ENCODE measurements at regions not wholly inside any gene's neighbourhood (a gene's known extent, or its start where the extent isn't known, plus 50 kb on each side); places are given as distances from the start of the nearest gene placed in this dataset.
"Not testable (repeated sequence)": the region's sequence is repeated elsewhere in the genome, so short reads cannot be mapped to it uniquely, and the experiment has no call there.

DNA sequence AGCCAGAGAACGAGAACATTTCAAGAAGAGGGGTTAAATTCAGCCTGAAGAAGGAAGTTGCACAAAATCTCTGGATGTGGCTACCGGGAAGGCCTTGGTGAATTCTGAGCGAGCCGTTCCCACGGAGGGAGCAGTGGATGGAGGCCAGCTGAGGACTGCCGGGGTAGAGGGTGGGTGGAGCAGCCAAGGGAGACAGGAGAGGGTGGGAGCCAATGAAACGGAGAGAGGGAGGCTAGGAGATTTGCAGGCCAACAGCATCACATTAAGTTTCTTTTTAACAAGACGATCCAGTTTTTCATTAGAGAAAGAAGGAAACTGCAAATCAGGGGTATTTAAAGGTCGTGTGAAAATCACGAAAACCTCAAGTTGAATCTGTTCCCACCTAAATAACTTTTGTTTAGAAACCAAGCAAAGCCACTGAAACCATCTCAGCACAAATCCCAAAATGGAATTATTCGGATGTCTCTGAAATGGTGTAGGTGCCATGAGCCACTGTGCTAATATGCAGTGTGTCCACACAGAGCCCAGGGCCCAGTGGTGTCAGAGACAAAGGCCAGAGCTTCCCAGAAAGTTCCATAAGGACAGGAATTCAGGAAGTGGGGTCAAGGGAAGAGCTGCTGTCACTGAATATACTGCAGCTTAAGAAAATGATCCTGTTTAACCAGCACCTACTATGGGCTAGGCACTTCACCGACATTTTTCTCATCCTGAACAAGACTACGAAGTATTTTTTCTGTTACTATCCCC is 59.7 kb upstream of the SLC35C1 start:
- TF ChIP-seq, protein P1, sequence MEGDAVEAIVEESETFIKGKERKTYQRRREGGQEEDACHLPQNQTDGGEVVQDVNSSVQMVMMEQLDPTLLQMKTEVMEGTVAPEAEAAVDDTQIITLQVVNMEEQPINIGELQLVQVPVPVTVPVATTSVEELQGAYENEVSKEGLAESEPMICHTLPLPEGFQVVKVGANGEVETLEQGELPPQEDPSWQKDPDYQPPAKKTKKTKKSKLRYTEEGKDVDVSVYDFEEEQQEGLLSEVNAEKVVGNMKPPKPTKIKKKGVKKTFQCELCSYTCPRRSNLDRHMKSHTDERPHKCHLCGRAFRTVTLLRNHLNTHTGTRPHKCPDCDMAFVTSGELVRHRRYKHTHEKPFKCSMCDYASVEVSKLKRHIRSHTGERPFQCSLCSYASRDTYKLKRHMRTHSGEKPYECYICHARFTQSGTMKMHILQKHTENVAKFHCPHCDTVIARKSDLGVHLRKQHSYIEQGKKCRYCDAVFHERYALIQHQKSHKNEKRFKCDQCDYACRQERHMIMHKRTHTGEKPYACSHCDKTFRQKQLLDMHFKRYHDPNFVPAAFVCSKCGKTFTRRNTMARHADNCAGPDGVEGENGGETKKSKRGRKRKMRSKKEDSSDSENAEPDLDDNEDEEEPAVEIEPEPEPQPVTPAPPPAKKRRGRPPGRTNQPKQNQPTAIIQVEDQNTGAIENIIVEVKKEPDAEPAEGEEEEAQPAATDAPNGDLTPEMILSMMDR (IDR thresholded peaks at IDR 0.05) = no peak
- Histone ChIP-seq H3K27ac (no peak overlapping the region), H3K4me3 (ENCODE audit: low read depth in 1 of 2, low read length in 1 of 2) (no peak overlapping the region), H3K36me3 (no peaks in the 10 kb centered on the region), H3K27me3 (peaks cover 44% of the 10 kb centered on the region), H3K4me1 (ENCODE audit: control insufficient read depth in 1 of 2, insufficient read depth in 1 of 2, low read depth in 1 of 2, low read length in 1 of 2) (no peaks in the 10 kb centered on the region), H3K9me3 (no peaks in the 10 kb centered on the region)

DNA sequence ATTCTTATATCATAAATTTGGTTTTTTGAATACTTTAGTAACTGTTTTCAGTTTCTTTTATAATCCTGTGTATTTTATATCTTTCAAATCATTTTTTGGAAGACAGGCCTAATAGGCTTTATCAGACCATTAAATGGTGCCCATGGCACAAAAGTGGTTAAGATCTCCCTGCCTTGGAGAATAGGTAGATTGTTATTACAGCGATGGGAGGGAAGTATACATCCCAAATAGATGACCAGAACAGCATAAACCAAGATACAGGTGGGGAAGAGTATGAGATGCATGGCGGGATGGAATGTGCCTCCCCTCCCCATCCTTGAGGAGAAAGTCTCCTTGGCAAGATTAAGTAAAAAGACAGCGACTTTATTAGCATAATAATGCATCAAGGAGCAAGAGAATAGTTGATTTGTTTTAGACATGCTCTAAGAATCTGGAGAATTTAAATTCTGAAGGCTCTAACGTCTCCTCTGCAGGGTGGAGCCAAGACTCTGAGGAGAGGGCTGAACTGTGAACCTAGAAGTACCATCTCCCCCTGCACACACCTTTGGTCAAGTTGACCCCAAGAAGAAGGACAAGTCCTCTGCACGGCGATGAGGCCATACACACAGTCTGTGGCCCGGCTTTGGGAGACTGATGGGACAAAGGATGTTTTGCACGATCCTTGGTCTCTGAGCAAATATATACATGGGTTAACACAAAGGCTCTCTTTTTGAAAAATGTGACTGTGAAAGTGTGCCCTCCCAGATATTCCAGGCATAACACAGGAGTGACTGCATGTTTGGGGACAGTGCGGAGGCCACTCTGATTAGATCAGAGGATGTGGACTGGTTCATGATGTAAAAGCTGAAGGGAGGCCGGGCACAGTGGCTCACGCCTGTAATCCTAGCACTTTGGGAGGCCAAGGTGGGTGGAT is 61.1 kb upstream of the SLC35C1 start:
- peaks cover 30% of the 10 kb centered on the region for H3K27me3 ChIP-seq
- TF ChIP-seq, protein P1 (IDR thresholded peaks at IDR 0.05) = no peak
- no peak overlapping the region for H3K4me3 ChIP-seq (ENCODE audit: low read depth in 1 of 2, low read length in 1 of 2)
- no peaks in the 10 kb centered on the region for H3K9me3 ChIP-seq
- H3K4me1 ChIP-seq (ENCODE audit: control insufficient read depth in 1 of 2, insufficient read depth in 1 of 2, low read depth in 1 of 2, low read length in 1 of 2) = no peaks in the 10 kb centered on the region
- H3K27ac ChIP-seq = no peak overlapping the region
- no peaks in the 10 kb centered on the region for H3K36me3 ChIP-seq

DNA sequence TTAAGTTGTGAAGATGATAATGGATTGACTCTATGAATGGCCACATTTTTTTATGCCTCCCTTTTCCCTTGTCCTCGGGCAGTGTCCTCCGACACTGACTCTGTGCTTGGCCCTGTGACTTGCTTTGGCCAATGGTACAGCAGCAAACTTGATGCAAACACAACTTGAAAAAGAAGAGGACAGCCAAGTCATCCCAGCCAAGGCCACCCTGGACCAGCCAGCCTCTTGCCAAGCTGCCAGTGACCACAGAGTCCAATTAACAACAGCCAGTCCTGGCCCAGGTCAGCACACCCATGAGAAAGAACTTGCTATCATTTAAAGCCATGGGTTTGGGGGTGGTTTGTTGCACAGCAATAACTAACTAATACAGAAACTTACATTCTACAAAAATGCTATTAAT is 63.4 kb upstream of the SLC35C1 start:
- H3K4me1 ChIP-seq (ENCODE audit: control insufficient read depth in 1 of 2, insufficient read depth in 1 of 2, low read depth in 1 of 2, low read length in 1 of 2) = peaks cover 0 to 3% of the 10 kb centered on the region in 2 experiments
- no peak overlapping the region for H3K4me3 ChIP-seq (ENCODE audit: low read depth in 1 of 2, low read length in 1 of 2)
- TF ChIP-seq, protein P1 (IDR thresholded peaks at IDR 0.05) = no peak
- H3K27ac ChIP-seq = no peak overlapping the region
- H3K9me3 ChIP-seq = no peaks in the 10 kb centered on the region
- H3K36me3 ChIP-seq = no peaks in the 10 kb centered on the region
- H3K27me3 ChIP-seq = peaks cover 26% of the 10 kb centered on the region

DNA sequence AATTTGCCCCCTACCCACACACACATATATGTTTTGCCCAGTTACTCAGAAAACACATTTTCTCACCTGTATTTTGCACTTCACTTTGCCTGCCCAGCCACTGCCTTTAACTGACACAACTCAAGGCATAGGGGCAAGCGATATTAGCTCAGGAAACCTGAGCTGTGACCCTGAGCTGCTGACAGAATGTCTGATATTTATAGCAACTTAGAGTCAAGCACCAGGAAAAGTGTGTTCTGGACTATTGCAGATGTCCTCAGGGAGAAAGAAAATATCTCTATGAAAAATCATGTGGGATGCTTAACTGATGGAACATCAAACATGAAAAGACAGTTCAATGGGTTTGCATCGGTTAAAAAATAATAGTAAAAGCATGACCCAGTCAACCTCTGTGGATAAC is 63.9 kb upstream of the SLC35C1 start:
- Histone ChIP-seq H3K27me3 (peaks cover 27% of the 10 kb centered on the region), H3K4me3 (ENCODE audit: low read depth in 1 of 2, low read length in 1 of 2) (no peak overlapping the region), H3K9me3 (no peaks in the 10 kb centered on the region), H3K4me1 (ENCODE audit: control insufficient read depth in 1 of 2, insufficient read depth in 1 of 2, low read depth in 1 of 2, low read length in 1 of 2) (peaks cover 0 to 3% of the 10 kb centered on the region in 2 experiments), H3K36me3 (no peaks in the 10 kb centered on the region), H3K27ac (no peak overlapping the region)
- TF ChIP-seq, protein P1 (IDR thresholded peaks at IDR 0.05) = no peak

DNA sequence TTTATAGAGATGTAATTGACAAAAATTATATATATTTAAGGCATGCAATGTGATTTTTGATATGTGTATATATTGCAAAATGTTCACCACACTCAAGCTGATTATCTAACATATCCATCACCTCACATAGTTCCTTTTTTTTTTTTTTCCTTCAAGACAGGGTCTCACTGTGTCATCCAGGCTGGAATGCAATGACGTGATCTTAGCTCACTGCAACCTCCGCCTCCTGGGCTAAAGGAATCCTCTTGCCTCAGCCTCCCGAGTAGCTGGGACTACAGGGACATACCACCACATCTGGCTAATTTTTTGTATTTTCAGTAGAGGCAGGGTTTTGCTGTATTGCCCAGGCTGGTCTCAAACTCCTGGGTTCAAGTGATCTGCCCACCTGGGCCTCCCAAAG is 65.1 kb upstream of the SLC35C1 start:
- Histone ChIP-seq H3K4me3 (ENCODE audit: low read depth in 1 of 2, low read length in 1 of 2) (no peak overlapping the region), H3K27me3 (peaks cover 32% of the 10 kb centered on the region), H3K36me3 (no peaks in the 10 kb centered on the region), H3K27ac (no peak overlapping the region), H3K4me1 (ENCODE audit: control insufficient read depth in 1 of 2, insufficient read depth in 1 of 2, low read depth in 1 of 2, low read length in 1 of 2) (peaks cover 0 to 3% of the 10 kb centered on the region in 2 experiments), H3K9me3 (no peaks in the 10 kb centered on the region)
- TF ChIP-seq, protein P1 (IDR thresholded peaks at IDR 0.05) = no peak

DNA sequence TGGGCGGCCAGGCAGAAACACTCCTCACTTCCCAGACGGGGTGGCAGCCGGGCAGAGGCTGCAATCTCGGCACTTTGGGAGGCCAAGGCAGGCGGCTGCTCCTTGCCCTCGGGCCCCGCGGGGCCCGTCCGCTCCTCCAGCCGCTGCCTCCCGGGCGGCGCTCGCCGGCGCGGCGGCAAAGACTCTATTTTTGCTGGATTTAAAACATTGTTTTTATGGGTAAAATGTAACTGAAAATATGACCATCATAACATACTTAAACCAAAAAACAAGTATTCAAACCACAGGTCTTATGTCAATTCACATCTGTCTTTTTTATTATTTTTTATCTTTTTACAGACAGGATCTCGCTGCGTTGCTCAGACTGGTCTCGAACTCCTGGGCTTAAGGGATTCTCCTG is 65.9 kb upstream of the SLC35C1 start:
- H3K27ac ChIP-seq; H3K4me3 ChIP-seq (ENCODE audit: low read depth in 1 of 2, low read length in 1 of 2); H3K4me1 ChIP-seq (ENCODE audit: control insufficient read depth in 1 of 2, insufficient read depth in 1 of 2, low read depth in 1 of 2, low read length in 1 of 2); H3K36me3 ChIP-seq; H3K9me3 ChIP-seq: not testable (repeated sequence)
- H3K27me3 ChIP-seq = peaks cover 35% of the 10 kb centered on the region

DNA sequence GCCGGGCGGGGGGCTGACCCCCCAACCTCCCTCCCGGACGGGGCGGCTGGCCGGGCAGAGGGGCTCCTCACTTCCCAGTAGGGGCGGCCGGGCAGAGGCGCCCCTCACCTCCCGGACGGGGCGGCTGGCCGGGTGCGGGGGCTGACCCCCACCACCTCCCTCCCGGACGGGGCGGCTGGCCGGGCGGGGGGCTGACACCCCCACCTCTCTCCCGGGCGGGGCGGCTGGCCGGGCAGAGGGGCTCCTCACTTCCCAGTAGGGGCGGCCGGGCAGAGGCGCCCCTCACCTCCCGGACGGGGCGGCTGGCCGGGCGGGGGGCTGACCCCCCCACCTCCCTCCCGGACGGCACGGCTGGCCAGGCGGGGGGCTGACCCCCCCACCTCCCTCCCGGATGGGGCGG is 66.8 kb upstream of the SLC35C1 start:
- peaks cover 37% of the 10 kb centered on the region for H3K27me3 ChIP-seq
- not testable (repeated sequence) for H3K4me1 ChIP-seq (ENCODE audit: control insufficient read depth in 1 of 2, insufficient read depth in 1 of 2, low read depth in 1 of 2, low read length in 1 of 2); H3K9me3 ChIP-seq; H3K36me3 ChIP-seq; H3K4me3 ChIP-seq (ENCODE audit: low read depth in 1 of 2, low read length in 1 of 2); H3K27ac ChIP-seq

Data from neutrophil (primary cell).